ENCODE measurements at regions not wholly inside any gene's neighbourhood (a gene's known extent, or its start where the extent isn't known, plus 50 kb on each side); places are given as distances from the start of the nearest gene placed in this dataset.

DNA sequence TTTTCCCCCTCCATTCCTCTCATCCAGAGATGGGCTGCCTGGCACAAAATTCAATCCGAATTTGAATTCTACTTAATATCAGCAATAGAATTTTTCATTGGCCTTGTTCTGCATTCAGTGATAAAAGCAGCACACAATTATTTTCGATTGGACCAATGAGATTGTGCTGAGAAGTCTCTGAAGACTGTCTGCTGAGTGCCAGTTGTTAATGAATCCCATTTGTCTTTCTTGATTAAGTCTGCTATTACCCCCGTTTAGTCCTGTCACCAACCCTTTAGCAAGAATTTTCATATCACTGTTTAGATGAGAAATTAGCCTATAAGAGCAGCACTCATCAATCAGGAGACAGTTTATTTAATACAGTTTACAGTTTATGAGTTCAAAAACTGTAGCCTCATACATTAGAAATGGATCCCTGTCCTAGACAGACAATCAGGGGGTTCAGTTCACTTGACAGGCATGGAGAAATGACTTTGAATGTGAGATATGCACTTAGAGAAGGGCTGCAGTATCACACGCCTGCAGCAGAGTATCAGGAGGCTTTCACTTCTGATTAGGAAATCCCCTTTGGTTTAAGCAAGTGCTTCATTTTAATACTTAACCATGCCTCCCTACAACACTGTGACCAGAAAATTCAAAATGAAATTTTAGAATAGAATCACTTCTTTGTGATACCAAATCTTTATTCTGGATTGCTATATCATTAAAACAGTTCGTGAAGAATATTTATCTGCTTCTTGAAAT is 304.7 kb upstream of the PTBP2 start:
- no peak for DNase-seq (ENCODE audit: low spot score in 2 of 2)
- TF ChIP-seq CTCF (IDR thresholded peaks at IDR 0.05): no peak
- H3K27ac ChIP-seq: peak overlapping the region; percentile 47 to 57

DNA sequence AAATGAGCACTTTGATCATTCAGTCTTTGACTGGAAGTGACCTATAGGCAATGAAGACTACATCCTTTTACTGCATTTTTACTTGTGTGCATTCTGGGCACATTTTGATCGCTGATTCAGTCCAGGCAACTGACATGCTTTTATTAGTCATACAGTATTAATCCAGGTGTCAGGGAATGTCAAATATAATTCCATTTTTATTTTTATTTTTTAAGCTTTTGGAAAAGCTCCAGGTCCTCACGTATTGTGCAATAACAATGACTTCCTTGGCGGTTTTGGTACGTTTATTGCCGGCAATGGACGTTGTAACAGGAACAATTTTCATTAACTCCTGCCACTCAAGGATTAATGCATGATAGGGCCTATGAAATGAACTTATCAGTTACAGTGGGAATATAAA is 302.6 kb upstream of the PTBP2 start:
- no peak overlapping the region for H3K27ac ChIP-seq
- DNase-seq (ENCODE audit: low spot score in 2 of 2): no peak
- H3K27me3 ChIP-seq: no peaks in the 10 kb centered on the region
- no peak overlapping the region for H3K4me3 ChIP-seq
- H3K4me1 ChIP-seq: peaks cover 0 to 5% of the 10 kb centered on the region in 2 donors
- intact Hi-C loops (cut with DNase I): loop anchor here (5.0 to 10.0 kb wide), 2 partner anchors 116 to 143 kb away; no protein-coding TSS in a partner anchor
- TF ChIP-seq CTCF (IDR thresholded peaks at IDR 0.05): no peak
- no peaks in the 10 kb centered on the region for H3K36me3 ChIP-seq
- no peaks in the 10 kb centered on the region for H3K9me3 ChIP-seq

More for the DNA sequence above, 304.7 kb upstream of the PTBP2 start:
- intact Hi-C loops (cut with DNase I): loop anchor here (5.0 to 10.0 kb wide), 2 partner anchors 118 to 145 kb away; no protein-coding TSS in a partner anchor
- H3K4me3 ChIP-seq: no peak overlapping the region
- H3K9me3 ChIP-seq: no peaks in the 10 kb centered on the region
- H3K4me1 ChIP-seq: peaks cover 0 to 5% of the 10 kb centered on the region in 2 donors
- no peaks in the 10 kb centered on the region for H3K27me3 ChIP-seq
- no peaks in the 10 kb centered on the region for H3K36me3 ChIP-seq

DNA sequence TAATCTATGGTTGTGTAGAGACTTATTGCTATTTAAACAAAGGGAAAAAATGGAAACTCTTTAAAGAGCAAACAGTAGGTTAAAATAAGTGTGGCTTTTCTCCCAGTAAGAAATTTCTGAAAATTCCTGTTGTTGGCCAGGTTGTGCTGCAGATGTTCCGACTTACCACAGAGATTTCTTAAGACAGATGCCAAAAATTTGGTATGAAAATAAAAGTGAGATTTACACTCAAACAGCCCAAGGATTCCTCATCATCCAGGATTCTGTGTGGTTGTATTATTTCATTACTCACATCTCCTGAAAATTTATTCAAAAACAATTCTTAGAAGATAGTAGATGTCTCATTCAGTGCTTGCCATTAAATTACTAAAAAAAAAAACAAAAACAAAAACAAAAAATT is 296.7 kb upstream of the PTBP2 start:
- H3K9me3 ChIP-seq: no peaks in the 10 kb centered on the region
- intact Hi-C loops (cut with DNase I): no loop called here
- no peak overlapping the region for H3K4me3 ChIP-seq
- H3K36me3 ChIP-seq: no peaks in the 10 kb centered on the region
- H3K27ac ChIP-seq: no peak overlapping the region
- H3K4me1 ChIP-seq: no peaks in the 10 kb centered on the region
- no peak for TF ChIP-seq CTCF (IDR thresholded peaks at IDR 0.05)
- no peak for DNase-seq (ENCODE audit: low spot score in 2 of 2)
- H3K27me3 ChIP-seq: no peaks in the 10 kb centered on the region

- no peaks in the 10 kb centered on the region for H3K4me1 ChIP-seq
- no peaks in the 10 kb centered on the region for H3K36me3 ChIP-seq
- TF ChIP-seq CTCF (IDR thresholded peaks at IDR 0.05): no peak
- no peaks in the 10 kb centered on the region for H3K27me3 ChIP-seq
- H3K9me3 ChIP-seq: no peaks in the 10 kb centered on the region
- intact Hi-C loops (cut with DNase I): no loop called here
- no peak overlapping the region for H3K27ac ChIP-seq
- no peak overlapping the region for H3K4me3 ChIP-seq
- DNase-seq (ENCODE audit: low spot score in 2 of 2): no peak
Observed at GRCh38 chr1:96425382-96426129, 296.0 kb upstream of the PTBP2 start.

DNA sequence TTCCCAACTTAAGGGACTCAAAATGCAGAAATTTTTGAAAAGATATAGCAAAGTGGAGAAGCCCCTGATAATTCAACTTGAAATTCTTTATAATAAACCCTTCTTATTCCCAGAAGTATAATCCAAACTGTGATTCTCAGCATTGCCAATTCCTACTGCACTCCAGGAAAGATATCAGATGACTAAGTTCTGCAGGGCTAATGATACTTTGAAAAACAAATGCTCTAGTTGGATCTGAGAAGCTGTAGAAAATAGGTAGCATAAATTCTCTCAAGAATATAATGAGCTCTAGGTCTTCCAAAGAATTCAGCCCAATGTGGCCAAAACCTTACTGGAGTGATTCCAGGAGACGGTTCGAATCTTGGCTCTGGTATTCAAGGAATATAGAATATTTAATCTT is 294.0 kb upstream of the PTBP2 start:
- H3K4me1 ChIP-seq: no peaks in the 10 kb centered on the region
- H3K27me3 ChIP-seq: no peaks in the 10 kb centered on the region
- TF ChIP-seq CTCF (IDR thresholded peaks at IDR 0.05): no peak
- no peak overlapping the region for H3K27ac ChIP-seq
- no peak for DNase-seq (ENCODE audit: low spot score in 2 of 2)
- H3K4me3 ChIP-seq: no peak overlapping the region
- intact Hi-C loops (cut with DNase I): no loop called here
- H3K9me3 ChIP-seq: no peaks in the 10 kb centered on the region
- no peaks in the 10 kb centered on the region for H3K36me3 ChIP-seq
